ENCODE measurements at regions not wholly inside any gene's neighbourhood (a gene's known extent, or its start where the extent isn't known, plus 50 kb on each side); places are given as distances from the start of the nearest gene placed in this dataset.

- TF ChIP-seq CTCF (IDR thresholded peaks at IDR 0.05): no peak
- TF ChIP-seq POLR2AphosphoS5 (IDR thresholded peaks at IDR 0.05): no peak
- TF ChIP-seq POLR2A (IDR thresholded peaks at IDR 0.05): no peak
Observed at GRCh38 chr15:96412045-96412905, 81.8 kb downstream of the NR2F2 start.

Data from breast epithelium (tissue), 3 donors.